Fibroblast of villous mesenchyme (primary cell): ENCODE measurements at regions not wholly inside any gene's neighbourhood (a gene's known extent, or its start where the extent isn't known, plus 50 kb on each side); places are given as distances from the start of the nearest gene placed in this dataset.
"Not testable (repeated sequence)": the region's sequence is repeated elsewhere in the genome, so short reads cannot be mapped to it uniquely, and the experiment has no call there.

Experiments used
- DNase-seq: peaks from one replicate; pipeline ENCODE4 v3.0.0-alpha.2; 2010; ENCODE audit warnings: low read depth
- H3K4me3 ChIP-seq: 2 replicates; pipeline ENCODE4 v1.5.1; 2011; ENCODE audit warnings: low read depth, mild to moderate bottlenecking, low read length
- CTCF ChIP-seq: IDR thresholded peaks from 2 replicates; pipeline ENCODE4 v1.5.1; 2012; ENCODE audit warnings: low read depth, mild to moderate bottlenecking, low read length; ENCODE audit not compliant: insufficient read depth

- no peak for DNase-seq
- TF ChIP-seq CTCF = no peak
- H3K4me3 ChIP-seq = no peak overlapping the region
Measured at GRCh38 chr5:152704286-152704685, 299.2 kb upstream of the NMUR2 start.

GRCh38 chr5:152711801-152712388 is 306.8 kb upstream of the NMUR2 start:
- no peak for TF ChIP-seq CTCF

GRCh38 chr5:152717393-152717792 is 312.3 kb upstream of the NMUR2 start:
- no peak for TF ChIP-seq CTCF
- no peak overlapping the region for H3K4me3 ChIP-seq
- DNase-seq = no peak

More at GRCh38 chr5:152711801-152712388, 306.8 kb upstream of the NMUR2 start:
- no peak overlapping the region for H3K4me3 ChIP-seq
- no peak for DNase-seq

GRCh38 chr5:152723482-152723881 is 318.4 kb upstream of the NMUR2 start:
- no peak for TF ChIP-seq CTCF
- DNase-seq = no peak
- no peak overlapping the region for H3K4me3 ChIP-seq

GRCh38 chr5:152730176-152730575 is 325.1 kb upstream of the NMUR2 start:
- no peak for TF ChIP-seq CTCF
- DNase-seq = no peak
- no peak overlapping the region for H3K4me3 ChIP-seq

GRCh38 chr5:152736906-152737305 is 331.8 kb upstream of the NMUR2 start:
- no peak overlapping the region for H3K4me3 ChIP-seq
- no peak for DNase-seq
- no peak for TF ChIP-seq CTCF

GRCh38 chr5:152739916-152740315 is 334.8 kb upstream of the NMUR2 start:
- no peak overlapping the region for H3K4me3 ChIP-seq
- TF ChIP-seq CTCF = no peak
- DNase-seq = no peak

GRCh38 chr5:152741126-152741525 is 336.0 kb upstream of the NMUR2 start:
- DNase-seq = not testable (repeated sequence)

GRCh38 chr5:152787709-152788217 is 382.7 kb upstream of the NMUR2 start:
- H3K4me3 ChIP-seq, DNase-seq: not testable (repeated sequence)

More at GRCh38 chr5:152741126-152741525, 336.0 kb upstream of the NMUR2 start:
- not testable (repeated sequence) for H3K4me3 ChIP-seq
